ENCODE measurements at regions not wholly inside any gene's neighbourhood (a gene's known extent, or its start where the extent isn't known, plus 50 kb on each side); places are given as distances from the start of the nearest gene placed in this dataset.

- H3K9me3 Mint-ChIP-seq (ENCODE audit: unreplicated experiment) = peaks cover 1% of the 10 kb centered on the region
- DNase-seq = no peak
- no peak overlapping the region for H3K27ac Mint-ChIP-seq (ENCODE audit: unreplicated experiment)
- H3K4me3 Mint-ChIP-seq (ENCODE audit: unreplicated experiment) = no peak overlapping the region
- H3K4me1 Mint-ChIP-seq (ENCODE audit: low read depth, unreplicated experiment) = peaks cover 7% of the 10 kb centered on the region
- TF ChIP-seq CTCF (IDR thresholded peaks at IDR 0.05; ENCODE audit: partially characterized antibody, unreplicated experiment) = peak; percentile 65
- no peaks in the 10 kb centered on the region for H3K27me3 Mint-ChIP-seq (ENCODE audit: unreplicated experiment)
- peaks cover 6% of the 10 kb centered on the region for H3K36me3 Mint-ChIP-seq (ENCODE audit: unreplicated experiment)
Measured at GRCh38 chr15:93974804-93975481, 256.4 kb upstream of the MCTP2 start.

DNA sequence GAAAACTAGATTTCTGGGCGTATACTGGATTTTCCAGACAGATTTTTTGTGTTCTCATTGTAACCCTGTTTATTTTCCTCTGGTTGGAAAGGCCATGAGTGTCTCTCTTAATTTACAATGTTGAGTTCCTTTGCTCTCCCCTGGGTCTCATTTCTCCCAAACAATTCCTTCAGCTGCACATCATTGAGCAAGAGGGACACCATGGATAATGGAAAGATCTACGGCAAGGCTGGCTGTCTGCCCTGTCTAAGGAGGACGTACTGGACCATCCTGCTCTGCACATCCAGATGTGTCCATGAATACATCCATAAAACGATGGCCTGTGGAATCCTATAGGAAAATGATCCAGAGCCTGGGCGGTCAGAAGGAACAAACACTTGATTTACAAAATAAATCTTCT lies 258.1 kb upstream of the MCTP2 start:
- Mint-ChIP-seq H3K27me3 (ENCODE audit: unreplicated experiment) (no peaks in the 10 kb centered on the region), H3K4me1 (ENCODE audit: low read depth, unreplicated experiment) (peaks cover 10% of the 10 kb centered on the region), H3K36me3 (ENCODE audit: unreplicated experiment) (peaks cover 6% of the 10 kb centered on the region), H3K27ac (ENCODE audit: unreplicated experiment) (no peak overlapping the region), H3K9me3 (ENCODE audit: unreplicated experiment) (no peaks in the 10 kb centered on the region), H3K4me3 (ENCODE audit: unreplicated experiment) (no peak overlapping the region)
- DNase-seq = no peak
- no peak for TF ChIP-seq CTCF (IDR thresholded peaks at IDR 0.05; ENCODE audit: partially characterized antibody, unreplicated experiment)

- Mint-ChIP-seq H3K4me1 (ENCODE audit: low read depth, unreplicated experiment) (peaks cover 7% of the 10 kb centered on the region), H3K4me3 (ENCODE audit: unreplicated experiment) (no peak overlapping the region), H3K9me3 (ENCODE audit: unreplicated experiment) (no peaks in the 10 kb centered on the region), H3K36me3 (ENCODE audit: unreplicated experiment) (no peaks in the 10 kb centered on the region), H3K27ac (ENCODE audit: unreplicated experiment) (no peak overlapping the region), H3K27me3 (ENCODE audit: unreplicated experiment) (no peaks in the 10 kb centered on the region)
- TF ChIP-seq CTCF (IDR thresholded peaks at IDR 0.05; ENCODE audit: partially characterized antibody, unreplicated experiment) = no peak
- no peak for DNase-seq
Measured at GRCh38 chr15:93968773-93969172, 262.6 kb upstream of the MCTP2 start.

- no peak for DNase-seq
- no peaks in the 10 kb centered on the region for H3K36me3 Mint-ChIP-seq (ENCODE audit: unreplicated experiment)
- H3K27ac Mint-ChIP-seq (ENCODE audit: unreplicated experiment) = no peak overlapping the region
- H3K4me3 Mint-ChIP-seq (ENCODE audit: unreplicated experiment) = no peak overlapping the region
- peaks cover 3% of the 10 kb centered on the region for H3K4me1 Mint-ChIP-seq (ENCODE audit: low read depth, unreplicated experiment)
- H3K27me3 Mint-ChIP-seq (ENCODE audit: unreplicated experiment) = no peaks in the 10 kb centered on the region
- no peak for TF ChIP-seq CTCF (IDR thresholded peaks at IDR 0.05; ENCODE audit: partially characterized antibody, unreplicated experiment)
- H3K9me3 Mint-ChIP-seq (ENCODE audit: unreplicated experiment) = no peaks in the 10 kb centered on the region
Measured at GRCh38 chr15:93965304-93965908, 266.0 kb upstream of the MCTP2 start.

- Mint-ChIP-seq H3K36me3 (ENCODE audit: unreplicated experiment) (no peaks in the 10 kb centered on the region), H3K27me3 (ENCODE audit: unreplicated experiment) (no peaks in the 10 kb centered on the region)
Measured at GRCh38 chr15:93954985-93955571, 276.3 kb upstream of the MCTP2 start.

More at GRCh38 chr15:93954985-93955571, 276.3 kb upstream of the MCTP2 start:
- no peak for DNase-seq
- TF ChIP-seq CTCF (IDR thresholded peaks at IDR 0.05; ENCODE audit: partially characterized antibody, unreplicated experiment) = no peak
- Mint-ChIP-seq H3K4me1 (ENCODE audit: low read depth, unreplicated experiment) (no peaks in the 10 kb centered on the region), H3K9me3 (ENCODE audit: unreplicated experiment) (no peaks in the 10 kb centered on the region), H3K4me3 (ENCODE audit: unreplicated experiment) (no peak overlapping the region), H3K27ac (ENCODE audit: unreplicated experiment) (no peak overlapping the region)
